ENCODE measurements at regions not wholly inside any gene's neighbourhood (a gene's known extent, or its start where the extent isn't known, plus 50 kb on each side); places are given as distances from the start of the nearest gene placed in this dataset.

GRCh38 chr1:2861143-2861987, 59.9 kb upstream of the TTC34 start:
- TF ChIP-seq CTCF (conservative IDR thresholded peaks at IDR 0.05; ENCODE audit: low read depth, low read length) (no peak), EZH2 (IDR thresholded peaks at IDR 0.05; ENCODE audit: borderline replicate concordance, low read depth, low read length, poor library complexity, severe bottlenecking) (no peak)
